Activated B cell treated with CpG ODN at 0.5 μM for 24 hours (primary cell): ENCODE measurements at regions not wholly inside any gene's neighbourhood (a gene's known extent, or its start where the extent isn't known, plus 50 kb on each side); places are given as distances from the start of the nearest gene placed in this dataset.
"Not testable (repeated sequence)": the region's sequence is repeated elsewhere in the genome, so short reads cannot be mapped to it uniquely, and the experiment has no call there.

Source experiments
- ATAC-seq: fragments of 200-7000 bp; cut with Tn5 transposase; one replicate; pipeline ENCODE4 v1.10.0; 2021; ENCODE audit warnings: low read depth, mild to moderate bottlenecking, moderate library complexity
- CTCF ChIA-PET: fragments of 350-600 bp; sonication (Branson Sonifier 250); formaldehyde crosslinking; loops from one replicate; lab custom pipeline; 2021; ENCODE audit warnings: antibody characterized with exemption; lab: Charles Lee
- POLR2A ChIA-PET: fragments of 350-600 bp; sonication (Branson Sonifier 250); formaldehyde crosslinking; loops from one replicate; lab custom pipeline; 2021; ENCODE audit warnings: antibody characterized with exemption; lab: Charles Lee
- DNase-seq: peaks from one replicate; pipeline ENCODE4 v3.0.0; 2022
- H3K27ac Mint-ChIP-seq: one replicate; pipeline ENCODE4 v1.8.0; 2020; ENCODE audit warnings: mixed read lengths
- H3K27me3 Mint-ChIP-seq: one replicate; pipeline ENCODE4 v1.8.0; 2021; ENCODE audit warnings: mixed read lengths
- H3K36me3 Mint-ChIP-seq: one replicate; pipeline ENCODE4 v1.8.0; 2021; ENCODE audit warnings: low read depth, mixed read lengths
- H3K4me1 Mint-ChIP-seq: one replicate; pipeline ENCODE4 v1.8.0; 2021; ENCODE audit warnings: mixed read lengths
- H3K4me3 Mint-ChIP-seq: one replicate; pipeline ENCODE4 v1.8.0; 2020; ENCODE audit warnings: mild to moderate bottlenecking, mixed read lengths
- H3K9me3 Mint-ChIP-seq: one replicate; pipeline ENCODE4 v1.8.0; 2020; ENCODE audit warnings: mixed read lengths
- CTCF ChIP-seq: fragments of 200-600 bp; IDR thresholded peaks from one replicate; pipeline ENCODE4 v1.8.0; 2022; ENCODE audit warnings: antibody characterized with exemption, mild to moderate bottlenecking
- intact Hi-C: fragments of 100-400 bp; cut with micrococcal nuclease; formaldehyde crosslinking; loops from one replicate; pipeline ENCODE4 v1.15.1; 2024

DNA sequence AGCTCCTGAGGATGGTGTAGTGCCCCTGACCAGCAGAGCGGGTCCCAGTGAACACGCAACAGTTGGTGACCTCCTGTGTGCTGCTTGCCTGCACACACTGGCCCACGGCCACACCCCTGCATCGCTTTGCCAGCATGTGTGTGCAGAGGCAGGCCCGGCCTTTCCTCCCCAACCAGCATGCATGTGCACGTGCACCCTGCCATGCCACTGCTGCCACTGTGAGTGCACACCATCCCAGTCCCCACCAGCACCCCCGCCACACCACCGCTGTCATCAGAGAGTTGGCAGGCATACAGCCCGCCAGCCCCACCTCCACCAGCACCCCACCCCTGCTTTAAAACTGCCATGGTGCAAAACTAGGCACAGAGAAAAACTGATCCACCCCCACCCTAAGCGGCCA, 197.4 kb upstream of the SRD5A2 start:
- Mint-ChIP-seq H3K27ac (no peak overlapping the region), H3K4me3 (no peak overlapping the region), H3K9me3 (peaks cover 10% of the 10 kb centered on the region), H3K36me3 (no peaks in the 10 kb centered on the region), H3K27me3 (peaks cover 15% of the 10 kb centered on the region), H3K4me1 (no peaks in the 10 kb centered on the region)
- POLR2A ChIA-PET, result no interaction called here
- CTCF ChIA-PET, result no interaction called here
- no peak for ATAC-seq
- intact Hi-C loops, result no loop called here
- TF ChIP-seq CTCF, result no peak
- DNase-seq, result no peak

DNA sequence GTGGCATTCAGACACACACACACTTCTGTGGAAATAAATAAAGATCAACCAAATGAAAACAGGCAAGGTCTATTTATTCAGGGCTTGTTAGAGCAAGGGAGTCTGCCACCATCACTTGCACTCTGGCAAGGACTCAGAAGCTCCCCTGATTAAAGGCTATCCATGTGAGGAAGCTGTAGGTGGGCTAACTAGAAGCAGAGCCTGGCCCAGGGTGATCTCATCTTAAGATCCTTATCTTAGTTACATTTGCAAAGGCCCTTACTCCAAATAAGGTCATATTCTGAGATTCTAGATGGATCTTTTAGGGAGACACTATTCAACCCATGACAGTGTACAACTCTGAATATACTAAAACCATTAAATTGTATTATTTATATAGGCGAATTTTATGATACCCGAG, 190.0 kb upstream of the SRD5A2 start:
- POLR2A ChIA-PET, result no interaction called here
- no peak for DNase-seq
- H3K4me1 Mint-ChIP-seq, result no peaks in the 10 kb centered on the region
- peaks cover 2% of the 10 kb centered on the region for H3K27me3 Mint-ChIP-seq
- no peaks in the 10 kb centered on the region for H3K36me3 Mint-ChIP-seq
- no peak for TF ChIP-seq CTCF
- intact Hi-C loops, result no loop called here
- no peaks in the 10 kb centered on the region for H3K9me3 Mint-ChIP-seq
- H3K27ac Mint-ChIP-seq, result no peak overlapping the region
- ATAC-seq, result no peak
- CTCF ChIA-PET, result no interaction called here
- no peak overlapping the region for H3K4me3 Mint-ChIP-seq

DNA sequence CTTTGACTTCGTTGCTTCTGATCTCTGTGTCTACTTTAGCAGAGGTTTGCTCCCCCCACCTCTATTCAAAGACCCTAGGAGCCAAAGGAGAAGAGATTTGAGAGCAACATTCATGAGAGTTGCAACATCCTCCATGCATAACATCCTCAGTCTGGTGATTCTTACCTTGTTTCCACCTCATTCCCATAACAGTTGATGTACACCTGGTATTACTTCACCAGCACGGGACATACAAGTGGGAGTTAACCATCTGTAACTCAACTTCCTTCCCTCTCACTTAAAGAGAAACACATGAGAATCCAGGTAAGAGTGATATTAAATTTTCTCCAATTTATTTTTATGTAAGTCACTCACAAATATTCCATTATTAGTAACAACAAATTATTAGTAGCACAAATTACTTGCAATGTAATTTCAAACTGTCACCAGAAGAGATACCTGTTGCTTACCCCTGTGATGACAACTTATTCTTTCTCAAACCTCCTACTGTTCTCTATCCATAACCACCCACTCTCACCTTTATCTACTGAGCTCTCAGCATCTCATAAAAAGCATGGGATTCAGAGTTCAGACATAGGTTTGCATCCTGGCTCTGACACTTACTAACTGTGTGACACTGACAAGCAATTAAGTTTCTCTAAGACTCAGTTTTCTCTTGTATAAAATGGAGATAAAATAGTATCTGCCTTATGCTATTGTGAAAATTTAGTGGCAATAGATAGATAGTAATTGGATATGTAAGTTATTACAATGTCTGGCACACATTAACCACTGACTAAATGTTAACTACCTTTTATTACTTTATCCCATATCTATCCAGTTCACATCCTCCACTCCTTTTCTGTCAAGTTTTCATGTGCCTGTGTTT, 184.6 kb upstream of the SRD5A2 start:
- CTCF ChIA-PET, result no interaction called here
- intact Hi-C loops, result no loop called here

GRCh38 chr2:31764169-31764568, 183.4 kb upstream of the SRD5A2 start:
- Mint-ChIP-seq H3K36me3 (no peaks in the 10 kb centered on the region), H3K27me3 (peaks cover 8% of the 10 kb centered on the region), H3K27ac (no peak overlapping the region), H3K4me3 (no peak overlapping the region), H3K4me1 (no peaks in the 10 kb centered on the region), H3K9me3 (peaks cover 3% of the 10 kb centered on the region)
- TF ChIP-seq CTCF, result no peak
- CTCF ChIA-PET, result no interaction called here
- ATAC-seq, result no peak
- no peak for DNase-seq
- intact Hi-C loops, result no loop called here
- POLR2A ChIA-PET, result no interaction called here

More for the DNA sequence above, 184.6 kb upstream of the SRD5A2 start:
- peaks cover 3% of the 10 kb centered on the region for H3K9me3 Mint-ChIP-seq
- H3K27ac Mint-ChIP-seq, result no peak overlapping the region
- H3K4me3 Mint-ChIP-seq, result no peak overlapping the region
- DNase-seq, result no peak
- no peaks in the 10 kb centered on the region for H3K4me1 Mint-ChIP-seq
- peaks cover 6% of the 10 kb centered on the region for H3K27me3 Mint-ChIP-seq
- POLR2A ChIA-PET, result no interaction called here
- no peaks in the 10 kb centered on the region for H3K36me3 Mint-ChIP-seq
- no peak for ATAC-seq
- TF ChIP-seq CTCF, result no peak

DNA sequence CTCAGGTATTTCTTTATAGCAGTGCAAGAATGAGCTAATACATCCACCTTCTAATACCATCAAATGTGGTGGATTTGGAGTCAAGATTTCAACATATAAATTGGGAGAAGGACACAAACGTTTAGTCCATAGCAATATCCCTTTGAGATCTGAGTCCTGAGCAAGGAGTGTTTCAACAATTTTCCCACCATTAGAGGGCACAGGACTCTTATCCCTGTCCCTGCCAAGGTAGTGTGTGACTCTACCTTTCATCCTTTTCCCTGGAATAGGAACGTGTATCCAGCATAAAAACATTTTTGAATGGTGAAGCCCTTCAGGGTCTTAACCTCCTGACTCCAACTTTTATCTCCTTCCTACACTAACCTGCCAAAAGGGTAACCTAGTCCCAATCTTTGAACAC, 181.3 kb upstream of the SRD5A2 start:
- no peaks in the 10 kb centered on the region for H3K36me3 Mint-ChIP-seq
- ATAC-seq (no peak), DNase-seq (no peak)
- H3K27ac Mint-ChIP-seq, result no peak overlapping the region
- H3K27me3 Mint-ChIP-seq, result peaks cover 6% of the 10 kb centered on the region
- intact Hi-C loops, result no loop called here
- peaks cover 3% of the 10 kb centered on the region for H3K9me3 Mint-ChIP-seq
- ChIA-PET CTCF (no interaction called here), POLR2A (no interaction called here)
- no peak overlapping the region for H3K4me3 Mint-ChIP-seq
- no peaks in the 10 kb centered on the region for H3K4me1 Mint-ChIP-seq
- no peak for TF ChIP-seq CTCF

DNA sequence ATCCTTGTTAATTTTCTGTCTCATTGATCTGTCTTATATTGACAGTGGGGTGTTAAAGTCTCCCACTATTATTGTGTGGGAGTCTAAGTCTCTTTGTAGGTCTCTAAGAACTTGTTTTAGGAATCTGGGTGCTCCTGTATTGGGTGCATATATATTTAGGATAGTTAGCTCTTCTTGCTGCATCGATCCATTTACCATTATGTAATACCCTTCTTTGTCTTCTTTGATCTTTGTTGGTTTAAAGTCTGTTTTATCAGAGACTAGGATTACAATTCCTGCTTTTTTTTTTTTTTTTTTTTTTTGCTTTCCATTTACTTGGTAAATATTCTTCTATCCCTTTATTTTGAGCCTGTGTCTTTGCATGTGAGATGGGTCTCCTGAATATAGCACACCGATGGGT, 176.6 kb upstream of the SRD5A2 start:
- ATAC-seq, H3K4me3 Mint-ChIP-seq, POLR2A ChIA-PET, CTCF ChIA-PET, H3K27ac Mint-ChIP-seq, DNase-seq, H3K9me3 Mint-ChIP-seq, H3K36me3 Mint-ChIP-seq, H3K27me3 Mint-ChIP-seq, H3K4me1 Mint-ChIP-seq, intact Hi-C loops: not testable (repeated sequence)

- H3K27me3 Mint-ChIP-seq, POLR2A ChIA-PET, H3K27ac Mint-ChIP-seq, H3K36me3 Mint-ChIP-seq, H3K4me3 Mint-ChIP-seq, DNase-seq, CTCF ChIA-PET, intact Hi-C loops, ATAC-seq, H3K4me1 Mint-ChIP-seq: not testable (repeated sequence)
- H3K9me3 Mint-ChIP-seq, result peaks cover 13% of the 10 kb centered on the region
Measured at GRCh38 chr2:31748746-31749145, 168.0 kb upstream of the SRD5A2 start.
